Effector memory CD4-positive, alpha-beta T cell (primary cell): ENCODE measurements at regions not wholly inside any gene's neighbourhood (a gene's known extent, or its start where the extent isn't known, plus 50 kb on each side); places are given as distances from the start of the nearest gene placed in this dataset.

Source experiments
- DNase-seq, 3 donors: peaks; one replicate each; pipeline ENCODE4 v3.0.0-alpha.2; 2020
- H3K27ac ChIP-seq: 2 replicates; pipeline ENCODE4 v1.7.0; 2013; ENCODE audit warnings: mild to moderate bottlenecking, low read length, moderate library complexity; ENCODE audit not compliant: insufficient read depth, poor library complexity, severe bottlenecking
- H3K27me3 ChIP-seq: replicated peaks from 2 replicates; pipeline ENCODE4 v1.7.0; 2013; ENCODE audit warnings: mild to moderate bottlenecking, low read length; ENCODE audit not compliant: insufficient read depth, control insufficient read depth, poor library complexity, severe bottlenecking
- H3K36me3 ChIP-seq: 2 replicates; pipeline ENCODE4 v1.7.0; 2013; ENCODE audit warnings: mild to moderate bottlenecking, low read length, moderate library complexity; ENCODE audit not compliant: control insufficient read depth, insufficient read depth
- H3K4me1 ChIP-seq: 2 replicates; pipeline ENCODE4 v1.7.0; 2013; ENCODE audit warnings: low read length, mild to moderate bottlenecking; ENCODE audit not compliant: control insufficient read depth, insufficient read depth, poor library complexity, severe bottlenecking
- H3K4me3 ChIP-seq: 2 replicates; pipeline ENCODE4 v1.7.0; 2013; ENCODE audit warnings: low read length, low read depth, mild to moderate bottlenecking; ENCODE audit not compliant: insufficient read depth, poor library complexity, severe bottlenecking
- H3K9me3 ChIP-seq: 2 replicates; pipeline ENCODE4 v1.7.0; 2013; ENCODE audit warnings: mild to moderate bottlenecking, low read length, moderate library complexity; ENCODE audit not compliant: control insufficient read depth

DNA sequence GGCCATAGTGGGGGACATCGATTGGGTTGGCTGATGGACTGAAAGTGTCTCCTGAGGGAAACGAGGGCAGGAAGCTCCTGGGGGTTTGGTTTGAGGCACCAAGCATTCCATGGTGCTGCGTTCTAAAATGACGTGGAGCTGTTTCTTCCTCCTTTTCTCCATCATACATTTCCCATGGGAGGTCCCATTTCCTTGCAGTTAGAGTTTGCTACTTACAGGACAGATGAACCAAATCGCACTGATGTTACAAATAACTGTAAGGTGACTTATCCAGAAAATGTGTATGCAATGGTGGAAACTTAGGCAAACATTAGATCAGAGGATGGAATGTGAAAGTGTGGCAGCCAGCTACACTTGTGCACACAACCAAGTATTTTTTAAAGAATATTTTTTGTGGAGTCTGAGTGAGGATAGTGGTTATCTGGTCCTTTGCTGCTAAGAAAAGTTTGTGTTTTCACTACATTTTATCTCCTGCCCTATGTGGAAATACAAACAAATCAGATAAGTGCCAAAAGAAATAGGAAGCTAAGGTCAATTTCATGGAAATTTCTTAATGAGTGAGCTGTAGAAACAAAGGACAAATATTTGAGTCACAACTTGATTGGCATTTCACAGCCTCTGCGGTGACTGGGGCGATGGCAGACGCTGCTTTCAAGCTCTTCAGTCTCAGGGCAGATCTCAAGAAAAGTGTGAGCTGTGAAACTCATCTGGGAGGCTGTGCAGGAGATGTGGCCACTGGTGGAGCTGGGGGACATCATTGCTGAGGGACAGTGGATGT, 256.2 kb downstream of the TSN start:
- H3K4me3 ChIP-seq: no peak overlapping the region
- H3K27me3 ChIP-seq: no peaks in the 10 kb centered on the region
- H3K4me1 ChIP-seq: no peaks in the 10 kb centered on the region
- H3K9me3 ChIP-seq: no peaks in the 10 kb centered on the region
- no peak overlapping the region for H3K27ac ChIP-seq
- DNase-seq: no peak
- H3K36me3 ChIP-seq: no peaks in the 10 kb centered on the region

DNA sequence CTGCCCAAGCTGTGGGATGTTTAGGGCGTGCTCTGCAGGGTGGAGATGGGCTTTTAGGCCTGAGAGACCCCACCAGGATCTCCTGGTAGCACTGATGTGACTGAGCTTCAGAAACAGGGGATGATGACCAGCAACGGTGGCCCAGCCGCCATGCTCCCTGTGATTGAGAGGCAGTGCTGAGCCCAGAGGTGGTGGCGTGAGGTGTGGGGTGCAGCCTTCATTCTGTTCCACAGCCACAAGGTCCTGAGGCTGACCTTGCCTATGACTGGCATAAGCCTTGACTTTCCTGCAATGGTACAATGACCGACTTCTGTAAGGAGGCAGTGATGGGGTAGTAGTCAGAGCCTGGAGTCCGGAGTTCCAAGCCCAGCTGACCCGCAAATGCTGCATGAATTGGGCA, 263.3 kb downstream of the TSN start:
- Histone ChIP-seq H3K27me3 (no peaks in the 10 kb centered on the region), H3K4me3 (no peak overlapping the region), H3K4me1 (no peaks in the 10 kb centered on the region), H3K36me3 (no peaks in the 10 kb centered on the region), H3K9me3 (no peaks in the 10 kb centered on the region), H3K27ac (no peak overlapping the region)
- DNase-seq: no peak

DNA sequence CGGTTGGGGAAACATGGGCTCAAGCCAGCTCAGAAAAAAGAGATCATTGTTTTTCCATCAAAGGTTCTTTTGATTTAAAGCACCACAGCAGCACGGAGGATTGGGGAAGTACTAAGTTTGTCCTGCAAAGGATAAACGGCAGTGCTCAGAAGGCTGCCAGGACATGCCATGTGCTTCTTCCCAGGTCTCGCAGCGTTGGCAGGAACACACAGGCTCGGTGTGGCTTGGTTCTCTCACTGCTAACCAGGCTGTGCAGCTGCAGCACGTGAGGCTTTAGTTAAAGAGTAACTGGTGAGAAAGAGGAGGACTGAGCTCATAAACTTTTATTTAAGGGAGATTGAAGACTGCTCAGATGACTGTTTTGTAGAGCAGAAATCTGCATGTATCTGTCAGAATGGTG, 264.3 kb downstream of the TSN start:
- Histone ChIP-seq H3K27ac (no peak overlapping the region), H3K27me3 (no peaks in the 10 kb centered on the region), H3K4me3 (no peak overlapping the region), H3K9me3 (no peaks in the 10 kb centered on the region), H3K36me3 (no peaks in the 10 kb centered on the region), H3K4me1 (no peaks in the 10 kb centered on the region)
- no peak for DNase-seq

DNA sequence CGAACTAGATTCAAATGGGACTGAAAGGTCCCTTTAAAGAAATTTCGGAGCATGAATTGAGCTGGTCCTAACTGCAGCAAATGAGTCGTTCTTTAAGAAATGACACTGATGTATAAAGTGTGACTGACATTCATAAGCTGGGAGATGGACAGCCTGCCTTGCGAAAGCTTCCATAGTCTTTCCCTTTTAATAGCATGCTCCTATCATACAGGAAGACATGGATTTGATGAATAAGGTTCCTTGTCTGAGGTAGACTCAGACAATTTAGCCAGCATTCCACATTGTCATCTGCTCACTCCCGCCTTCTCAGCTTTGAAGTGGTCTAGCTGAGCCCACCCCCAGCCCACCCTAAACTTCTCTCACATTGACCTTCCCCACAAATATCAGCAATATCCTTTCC, 264.9 kb downstream of the TSN start:
- H3K36me3 ChIP-seq: no peaks in the 10 kb centered on the region
- no peaks in the 10 kb centered on the region for H3K27me3 ChIP-seq
- H3K4me1 ChIP-seq: no peaks in the 10 kb centered on the region
- H3K4me3 ChIP-seq: no peak overlapping the region
- no peak for DNase-seq
- no peak overlapping the region for H3K27ac ChIP-seq
- no peaks in the 10 kb centered on the region for H3K9me3 ChIP-seq

DNA sequence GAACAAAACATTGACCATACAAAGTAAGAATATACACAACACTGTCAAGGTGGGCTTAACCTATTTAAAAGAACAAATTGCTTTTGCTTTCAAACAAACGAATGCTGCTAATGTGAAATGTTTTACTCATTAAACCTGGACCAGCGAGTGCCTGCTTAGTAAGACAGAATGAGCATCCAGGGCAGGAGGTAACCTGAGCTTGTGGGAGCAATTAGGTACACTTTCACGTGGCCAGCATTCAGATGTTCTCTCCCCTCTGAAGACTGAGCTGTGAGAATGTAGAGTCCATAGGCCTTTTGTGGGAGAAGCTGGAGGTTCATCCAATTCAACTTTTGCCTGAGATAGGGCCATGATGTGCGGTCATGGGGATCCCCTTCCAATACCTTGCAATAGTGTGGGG, 266.5 kb downstream of the TSN start:
- no peak for DNase-seq
- Histone ChIP-seq H3K27me3 (no peaks in the 10 kb centered on the region), H3K4me1 (no peaks in the 10 kb centered on the region), H3K4me3 (no peak overlapping the region), H3K9me3 (no peaks in the 10 kb centered on the region), H3K36me3 (no peaks in the 10 kb centered on the region), H3K27ac (no peak overlapping the region)

DNA sequence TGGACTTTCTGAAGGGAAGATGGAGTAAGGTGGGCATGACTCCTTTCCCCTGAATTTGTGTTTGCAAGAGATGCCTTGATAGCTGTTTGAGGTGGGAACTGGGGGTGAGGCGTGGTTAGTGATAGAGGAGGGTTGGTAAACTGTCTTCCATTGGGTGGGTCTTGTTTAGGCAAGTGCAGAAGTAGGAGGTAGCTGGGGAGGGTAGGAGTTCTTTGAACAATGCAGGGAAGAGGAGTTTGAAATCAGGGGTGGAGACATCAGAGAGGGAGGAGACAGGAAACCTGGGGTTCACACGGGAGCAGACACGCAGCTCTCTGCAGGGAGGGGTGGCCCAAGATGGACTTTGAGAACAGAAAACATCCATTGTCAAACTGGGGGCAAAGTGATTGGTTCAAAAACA, 267.1 kb downstream of the TSN start:
- Histone ChIP-seq H3K27me3 (no peaks in the 10 kb centered on the region), H3K4me1 (no peaks in the 10 kb centered on the region), H3K36me3 (no peaks in the 10 kb centered on the region), H3K27ac (no peak overlapping the region), H3K9me3 (no peaks in the 10 kb centered on the region), H3K4me3 (no peak overlapping the region)
- no peak for DNase-seq

DNA sequence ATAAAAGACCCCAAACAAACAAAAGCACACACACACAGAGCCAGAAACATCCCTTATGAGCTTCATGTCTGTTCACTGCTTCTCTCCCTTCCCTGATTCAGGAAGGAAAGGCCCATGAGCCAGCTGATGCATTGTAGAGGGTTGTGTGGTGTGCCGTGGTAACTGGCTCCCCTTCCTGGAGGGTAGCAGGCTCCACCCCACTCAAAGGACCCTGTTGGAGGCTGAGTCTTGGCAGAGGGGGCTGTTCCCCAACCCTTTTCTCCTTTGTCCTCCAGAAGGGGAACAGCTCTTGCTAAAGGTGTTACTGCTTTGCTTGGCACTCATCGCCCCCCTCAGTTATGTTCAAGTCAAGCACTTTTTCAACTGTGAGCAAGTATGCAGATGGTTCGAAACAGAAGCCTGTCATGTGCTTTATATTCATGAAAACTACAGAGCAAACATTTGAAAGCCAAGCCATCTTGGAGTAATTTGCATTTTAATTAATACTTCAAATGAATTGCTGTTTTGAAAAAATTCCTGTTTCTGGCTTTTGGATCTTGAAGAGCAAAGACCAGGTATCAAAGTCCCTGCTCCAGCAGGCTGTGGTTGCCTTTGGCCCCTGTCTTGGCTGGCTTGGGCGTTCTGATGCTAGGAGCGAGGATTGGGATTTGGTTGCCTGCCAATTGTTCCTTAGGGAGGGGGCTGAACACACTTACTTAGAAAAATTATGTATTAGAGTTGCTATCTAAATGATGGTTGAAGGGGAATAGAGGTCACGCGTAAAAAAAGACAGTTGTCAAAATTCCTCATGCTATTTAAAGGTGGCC, 267.8 kb downstream of the TSN start:
- no peaks in the 10 kb centered on the region for H3K9me3 ChIP-seq
- no peak for DNase-seq
- H3K4me3 ChIP-seq: no peak overlapping the region
- no peaks in the 10 kb centered on the region for H3K36me3 ChIP-seq
- H3K27me3 ChIP-seq: no peaks in the 10 kb centered on the region
- no peaks in the 10 kb centered on the region for H3K4me1 ChIP-seq
- H3K27ac ChIP-seq: no peak overlapping the region

DNA sequence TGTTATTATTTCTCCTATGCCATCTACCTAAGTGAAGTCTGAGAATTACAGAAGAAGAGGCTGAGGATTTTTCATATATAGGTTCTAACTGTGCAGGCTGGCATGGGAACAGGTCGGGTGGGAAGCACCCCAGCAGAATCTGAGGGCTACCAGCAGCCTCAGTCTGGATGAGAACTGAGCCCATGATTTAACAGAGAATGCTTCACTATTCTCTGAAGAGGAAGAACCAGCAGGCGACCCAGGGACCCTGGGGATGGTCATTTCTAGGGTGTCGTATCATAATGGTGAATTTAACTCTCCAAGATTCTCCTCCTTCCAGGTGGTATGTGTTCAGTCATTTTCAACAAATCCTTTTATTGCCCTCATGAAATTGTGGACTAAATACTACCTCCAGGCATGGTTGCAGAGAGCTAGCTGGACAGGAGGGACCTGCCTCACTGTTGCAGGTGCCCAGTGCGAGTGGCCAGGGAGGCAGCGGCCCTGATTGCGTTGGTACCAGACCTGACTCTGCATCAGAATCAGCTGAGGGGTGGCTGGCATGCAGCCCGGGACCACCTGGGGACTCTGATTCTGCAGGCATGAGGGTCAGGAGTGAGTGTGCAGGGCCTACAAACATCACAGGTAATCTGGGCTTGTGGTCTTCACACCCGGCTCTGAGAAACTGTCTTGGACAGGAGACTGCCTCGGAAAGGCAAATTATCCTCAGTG, 272.2 kb downstream of the TSN start:
- DNase-seq: no peak
- no peak overlapping the region for H3K27ac ChIP-seq
- no peaks in the 10 kb centered on the region for H3K27me3 ChIP-seq
- H3K36me3 ChIP-seq: no peaks in the 10 kb centered on the region
- no peaks in the 10 kb centered on the region for H3K4me1 ChIP-seq
- no peak overlapping the region for H3K4me3 ChIP-seq
- H3K9me3 ChIP-seq: no peaks in the 10 kb centered on the region

DNA sequence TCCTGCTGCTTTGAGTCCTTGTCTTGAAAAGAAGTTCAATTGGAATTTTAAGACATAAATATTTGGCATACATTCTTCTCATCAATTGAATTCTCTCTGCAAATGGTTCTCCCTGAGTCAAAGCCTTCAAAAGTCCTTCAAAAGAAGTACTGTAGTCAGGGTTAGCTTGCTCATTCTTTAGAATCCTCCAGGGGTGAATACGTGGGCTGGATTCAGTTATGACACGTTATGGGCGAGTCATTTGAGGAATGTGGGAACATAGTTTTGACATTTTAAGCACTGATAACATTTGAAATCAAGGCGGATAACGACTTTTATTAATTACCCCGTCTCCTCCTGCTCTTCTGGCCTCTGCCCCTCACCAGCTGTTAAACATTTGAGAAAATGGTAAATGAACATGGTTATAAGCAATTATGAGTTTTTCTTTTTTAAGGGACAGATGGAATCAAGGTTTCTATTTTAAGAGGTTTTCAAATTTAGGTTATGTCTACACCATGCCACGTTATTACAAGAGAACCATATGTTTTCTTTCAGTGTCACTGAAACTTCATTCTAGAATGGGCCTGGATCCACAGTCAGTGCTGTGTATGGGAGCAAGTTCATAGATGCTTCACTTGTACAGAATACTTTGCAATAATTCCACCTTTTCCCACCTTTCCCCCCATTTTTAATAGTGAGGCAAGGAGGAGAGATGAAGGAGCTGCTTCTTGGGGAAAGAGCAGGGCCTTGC, 273.1 kb downstream of the TSN start:
- Histone ChIP-seq H3K4me1 (no peaks in the 10 kb centered on the region), H3K9me3 (no peaks in the 10 kb centered on the region), H3K4me3 (no peak overlapping the region), H3K36me3 (no peaks in the 10 kb centered on the region), H3K27ac (no peak overlapping the region), H3K27me3 (no peaks in the 10 kb centered on the region)
- no peak for DNase-seq
